ENCODE measurements at regions not wholly inside any gene's neighbourhood (a gene's known extent, or its start where the extent isn't known, plus 50 kb on each side); places are given as distances from the start of the nearest gene placed in this dataset.
A peak's percentile ranks its signal among the peaks of the same experiment; 100 is the strongest.

DNA sequence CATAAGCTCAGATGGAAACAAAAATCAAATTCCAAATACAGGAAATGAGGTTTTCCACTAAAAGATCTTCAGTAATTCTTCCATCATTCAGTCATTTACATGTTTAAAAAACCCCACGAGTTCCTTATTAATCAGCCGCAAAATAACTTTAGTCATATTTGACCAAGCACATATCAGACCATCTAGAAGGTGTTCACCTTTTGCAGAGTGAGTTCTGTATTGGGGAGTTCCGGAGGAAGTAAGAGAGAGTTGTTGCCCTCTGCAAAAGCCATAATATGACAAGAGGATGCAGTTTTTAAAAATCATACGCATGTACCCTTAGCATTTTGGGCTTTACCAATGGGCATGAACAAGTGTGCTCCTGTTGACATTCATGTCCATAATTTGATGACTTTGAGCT lies 61.6 kb downstream of the CCR1 start:
- DNase-seq: no peak

DNA sequence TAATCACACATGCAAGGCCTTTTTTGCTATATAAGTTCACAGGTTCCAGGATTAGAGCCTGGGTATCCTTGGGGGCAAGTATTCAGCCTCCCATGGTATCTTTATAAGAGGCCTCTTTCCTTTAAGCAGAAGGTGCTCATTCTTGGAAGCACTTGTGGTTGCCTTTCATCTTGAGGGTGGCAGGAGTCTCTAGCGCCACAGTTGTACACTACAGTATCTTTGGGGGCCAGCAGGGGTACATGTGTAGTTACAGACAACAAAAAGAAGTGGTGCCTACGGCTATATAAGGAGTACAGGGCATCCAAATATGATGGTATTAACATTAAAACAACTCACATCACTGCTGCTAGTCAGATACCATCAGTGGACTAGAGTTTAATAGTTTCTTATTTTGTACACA lies 62.1 kb downstream of the CCR1 start:
- DNase-seq: no peak

- no peak for DNase-seq
Measured at GRCh38 chr3:46145147-46145546, 63.0 kb downstream of the CCR1 start.

DNA sequence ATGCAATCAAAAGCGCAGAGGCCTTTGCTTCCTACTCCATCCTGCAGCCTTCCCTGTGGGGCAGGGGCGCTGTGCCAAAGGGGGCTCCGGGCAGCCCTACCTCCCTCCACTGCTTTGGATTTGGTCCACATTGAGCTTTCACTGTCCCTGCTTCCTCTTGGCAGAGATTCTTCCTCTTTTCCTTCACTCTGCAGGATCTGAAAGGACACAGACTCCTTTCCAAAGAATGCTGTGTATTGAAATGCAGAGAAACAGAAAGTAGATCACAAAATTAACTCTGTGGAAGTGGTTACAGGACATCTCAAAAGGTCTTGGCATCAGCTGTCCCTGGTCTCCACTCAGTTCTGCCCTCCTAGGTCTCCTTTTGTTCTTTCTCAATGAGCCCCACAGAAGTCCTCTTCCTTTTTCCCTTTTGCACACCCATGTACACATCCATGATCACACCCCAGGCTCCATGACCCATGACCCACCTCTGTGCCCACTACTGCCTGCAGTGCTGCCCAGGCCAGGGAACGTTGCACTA lies 64.1 kb downstream of the CCR1 start:
- peak in 5 of 14 donors; percentile 7 to 56 (median 36) for DNase-seq

DNA sequence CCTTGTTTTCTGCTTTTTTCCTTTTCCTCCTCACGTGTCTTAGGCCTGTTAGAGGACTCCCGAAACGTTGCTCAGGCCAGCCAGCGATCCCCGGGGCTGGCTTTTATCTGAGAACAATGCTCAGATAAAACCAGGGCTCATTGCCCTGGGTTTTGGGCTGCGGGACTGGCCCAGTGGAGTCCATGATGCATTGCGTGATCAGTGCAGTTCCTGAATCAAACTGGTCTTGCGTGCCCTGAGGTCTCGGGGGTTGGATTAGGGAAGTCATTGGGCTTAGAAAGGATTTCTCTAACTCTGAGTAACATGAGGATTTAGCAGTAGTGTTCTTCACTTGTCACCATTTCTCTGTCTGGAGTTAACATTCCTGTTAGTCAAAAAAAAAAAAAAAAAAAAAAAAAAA lies 66.3 kb downstream of the CCR1 start:
- no peak for DNase-seq

GRCh38 chr3:46138581-46138980 lies 69.5 kb downstream of the CCR1 start:
- DNase-seq: no peak

DNA sequence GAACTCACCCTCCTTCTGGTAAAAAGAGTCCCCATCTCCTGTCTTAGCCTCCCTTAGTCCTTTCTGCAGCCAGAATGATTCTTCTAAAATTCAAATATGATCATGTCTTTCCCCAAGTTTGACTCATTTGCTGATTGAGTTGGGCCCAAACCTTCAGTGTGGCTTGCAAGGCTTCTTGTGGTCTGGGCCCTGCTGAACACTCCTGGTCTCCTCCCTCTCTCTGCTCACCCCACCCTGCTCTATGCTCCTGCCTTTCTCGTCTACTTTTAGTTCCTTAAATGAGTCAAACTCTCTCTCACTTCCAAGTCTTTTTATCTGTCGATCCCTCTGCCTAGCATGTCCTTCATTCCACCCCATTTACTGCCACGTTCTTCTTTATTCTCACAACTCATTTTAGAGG lies 72.6 kb downstream of the CCR1 start:
- no peak for DNase-seq

- no peak for DNase-seq
Measured at GRCh38 chr3:46133285-46133684, 74.8 kb downstream of the CCR1 start.

DNA sequence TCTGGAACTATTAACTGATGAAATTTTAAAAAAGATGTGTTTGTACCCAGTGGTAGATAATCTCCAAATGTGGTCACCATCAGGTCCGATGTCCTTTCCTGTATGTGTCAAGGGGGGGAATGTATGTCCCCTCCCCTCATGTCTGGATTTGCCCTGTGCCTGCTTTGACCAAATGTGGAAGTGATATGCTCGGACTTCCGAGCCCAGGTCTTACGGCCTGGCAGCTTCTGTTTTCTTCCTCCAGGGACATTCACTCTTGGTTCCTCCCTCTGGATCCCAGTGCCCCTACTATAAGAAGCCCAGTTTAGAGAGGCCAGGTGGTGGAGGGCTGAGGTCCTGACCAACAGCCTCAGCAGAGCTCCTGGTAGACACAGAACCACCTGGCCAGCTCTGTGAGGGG lies 75.5 kb downstream of the CCR1 start:
- peak in 1 of 14 donors; percentile 8 for DNase-seq

DNA sequence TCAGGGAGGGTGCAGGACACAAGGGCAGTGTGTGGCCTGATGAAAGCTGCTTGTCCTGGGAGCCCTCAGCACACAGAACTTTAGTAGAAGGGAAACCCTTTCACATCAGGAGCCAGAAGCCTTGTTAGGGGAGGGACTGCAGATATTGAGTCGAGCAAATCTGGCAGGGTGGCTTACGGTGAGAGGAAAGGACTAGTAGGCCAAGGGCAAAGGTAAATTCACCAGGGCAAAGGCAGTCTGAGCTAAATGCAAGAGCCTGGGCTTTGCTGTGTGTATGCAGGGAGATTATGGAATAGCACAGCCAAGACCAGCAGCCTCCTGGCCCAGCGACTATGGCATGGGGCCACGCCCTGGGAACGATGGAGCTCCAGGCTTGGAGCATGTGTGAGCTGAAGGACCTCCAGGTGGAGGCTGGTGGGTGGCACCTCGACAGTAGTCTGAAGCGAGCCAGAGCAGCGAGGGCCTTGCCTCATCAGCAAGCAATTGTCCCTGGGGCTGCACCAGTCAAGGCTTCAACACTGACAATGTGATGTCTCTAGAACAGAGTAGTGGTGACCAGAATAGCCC lies 76.1 kb downstream of the CCR1 start:
- DNase-seq: no peak

DNA sequence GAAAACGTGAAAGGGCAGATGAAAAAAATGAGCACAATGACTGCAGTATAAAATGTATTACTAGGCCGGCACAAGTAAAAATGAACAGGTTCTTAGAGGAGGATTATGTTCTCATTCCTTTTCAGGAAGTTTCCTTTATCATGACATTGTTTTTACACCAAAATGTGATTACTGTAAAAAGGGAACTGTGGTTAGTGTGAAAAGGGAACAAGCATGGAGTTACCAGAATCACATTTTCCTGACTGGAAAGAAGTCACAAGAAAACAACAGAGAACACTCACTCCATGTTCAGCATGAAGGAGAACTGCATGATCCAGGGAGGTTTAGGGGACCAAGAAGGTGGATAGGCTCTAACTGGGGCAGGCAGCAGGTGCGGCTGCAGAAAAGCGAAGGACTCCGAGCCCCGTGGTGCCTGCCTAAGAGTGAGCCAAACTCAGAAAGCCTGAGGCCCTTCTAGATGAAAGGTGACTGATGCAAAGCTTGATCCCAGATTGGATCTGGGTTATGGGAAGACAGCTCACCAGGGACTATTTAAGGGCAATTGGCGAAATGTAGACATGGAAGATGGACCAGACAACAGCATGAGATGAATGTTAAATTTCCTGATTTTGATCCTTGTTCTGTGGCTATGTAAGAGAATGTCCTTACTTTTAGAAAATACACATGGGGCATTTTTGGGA lies 77.3 kb downstream of the CCR1 start:
- DNase-seq: no peak

DNA sequence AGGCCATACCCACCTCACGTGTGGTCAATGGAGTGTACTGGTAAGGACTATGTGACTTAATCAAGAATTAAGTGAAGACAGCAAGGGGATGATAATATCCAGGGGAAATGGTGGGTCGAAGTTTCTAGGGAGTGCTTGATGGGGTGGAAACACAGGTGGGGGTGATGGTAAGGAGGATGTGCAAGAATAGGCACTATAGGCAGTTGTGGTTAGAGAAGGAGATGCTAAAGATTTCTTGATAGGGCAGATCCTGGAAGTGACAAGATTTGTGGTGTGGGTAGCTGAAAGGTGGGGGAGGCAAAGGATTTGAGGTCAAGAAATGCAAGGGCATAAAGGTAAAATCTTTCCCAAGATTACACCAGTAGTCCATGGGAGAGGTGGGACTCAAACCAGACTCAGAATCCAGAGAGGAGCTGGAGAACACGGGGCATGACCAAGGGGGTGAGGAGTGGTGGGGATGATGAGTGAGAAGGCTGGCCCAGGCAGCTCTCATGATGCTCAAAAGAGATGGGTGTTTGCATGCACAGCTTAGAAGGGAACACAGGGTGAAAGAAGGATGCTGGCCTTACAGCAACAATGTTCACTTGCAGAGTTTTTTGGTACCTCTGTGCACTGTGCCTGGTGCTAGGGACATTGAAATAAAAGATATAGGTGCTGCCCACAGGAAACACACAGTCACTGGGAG lies 78.4 kb downstream of the CCR1 start:
- no peak for DNase-seq

GRCh38 chr3:46127503-46127902 lies 80.6 kb downstream of the CCR1 start:
- no peak for DNase-seq

DNA sequence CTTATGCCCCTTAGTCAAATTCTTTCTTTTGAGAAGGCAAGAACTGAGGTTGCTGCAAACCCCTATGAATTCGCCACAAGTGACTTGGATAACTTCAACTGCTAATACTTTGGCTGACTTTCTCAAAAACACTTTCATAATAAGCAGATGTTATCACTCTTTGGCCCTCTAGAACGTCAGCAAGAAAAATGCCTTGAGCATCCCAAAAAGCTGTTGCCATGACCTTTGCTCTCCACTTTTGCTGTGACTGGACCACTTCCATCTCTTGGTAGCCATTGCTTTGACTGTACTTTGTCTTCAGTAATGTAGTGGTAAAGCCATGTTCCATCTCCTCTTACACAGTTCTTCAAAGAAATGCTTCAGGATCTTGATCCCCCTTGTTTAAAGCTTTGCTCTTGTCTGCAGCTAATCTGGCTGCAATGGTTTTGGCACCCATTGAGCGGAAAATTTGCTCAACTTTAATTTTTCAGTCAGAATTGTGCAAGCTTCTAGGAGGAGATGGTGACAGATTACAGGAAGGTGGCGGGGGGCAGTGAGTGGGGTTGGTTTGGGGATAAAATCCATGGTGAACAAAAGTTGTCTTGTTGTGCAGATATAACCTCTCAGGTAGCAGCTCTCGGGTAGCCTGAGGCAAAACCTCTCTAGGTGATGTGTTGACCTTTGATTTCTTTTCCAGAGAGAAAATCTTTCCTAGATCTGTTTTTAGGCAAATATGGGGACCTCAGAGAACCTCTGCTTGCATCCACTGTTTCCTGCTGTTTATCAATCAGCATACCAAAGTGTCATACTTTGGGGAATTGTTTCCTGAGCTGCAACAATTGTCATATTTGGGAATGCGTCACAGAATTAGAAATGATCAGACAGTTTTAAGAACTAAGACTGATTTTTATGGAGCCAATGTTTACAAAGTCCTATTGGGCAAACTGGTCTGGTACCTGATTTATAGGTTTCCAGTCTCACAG lies 83.6 kb downstream of the CCR1 start:
- DNase-seq: no peak

DNA sequence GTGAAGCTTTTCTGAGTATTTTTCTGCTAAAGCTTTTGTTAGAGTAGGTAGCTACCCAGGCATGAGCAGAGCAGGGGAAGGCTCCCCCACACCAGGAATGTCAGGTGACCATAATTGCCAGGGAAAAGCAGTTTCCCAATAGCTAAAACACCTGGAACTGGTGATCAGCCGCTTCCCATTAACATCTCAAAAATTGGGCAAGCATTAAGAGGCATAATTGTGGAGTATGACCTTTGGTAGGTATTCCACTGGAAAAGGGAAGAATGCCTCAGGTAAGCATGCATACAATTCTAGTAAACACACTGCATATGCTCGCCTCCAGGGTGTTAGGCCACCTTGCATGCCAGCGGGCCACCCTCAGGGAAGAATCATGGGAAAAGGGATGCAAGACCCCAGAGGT lies 84.5 kb downstream of the CCR1 start:
- no peak for DNase-seq

GRCh38 chr3:46122091-46122490 lies 86.0 kb downstream of the CCR1 start:
- no peak for DNase-seq

GRCh38 chr3:46120983-46121382 lies 87.1 kb downstream of the CCR1 start:
- no peak for DNase-seq

DNA sequence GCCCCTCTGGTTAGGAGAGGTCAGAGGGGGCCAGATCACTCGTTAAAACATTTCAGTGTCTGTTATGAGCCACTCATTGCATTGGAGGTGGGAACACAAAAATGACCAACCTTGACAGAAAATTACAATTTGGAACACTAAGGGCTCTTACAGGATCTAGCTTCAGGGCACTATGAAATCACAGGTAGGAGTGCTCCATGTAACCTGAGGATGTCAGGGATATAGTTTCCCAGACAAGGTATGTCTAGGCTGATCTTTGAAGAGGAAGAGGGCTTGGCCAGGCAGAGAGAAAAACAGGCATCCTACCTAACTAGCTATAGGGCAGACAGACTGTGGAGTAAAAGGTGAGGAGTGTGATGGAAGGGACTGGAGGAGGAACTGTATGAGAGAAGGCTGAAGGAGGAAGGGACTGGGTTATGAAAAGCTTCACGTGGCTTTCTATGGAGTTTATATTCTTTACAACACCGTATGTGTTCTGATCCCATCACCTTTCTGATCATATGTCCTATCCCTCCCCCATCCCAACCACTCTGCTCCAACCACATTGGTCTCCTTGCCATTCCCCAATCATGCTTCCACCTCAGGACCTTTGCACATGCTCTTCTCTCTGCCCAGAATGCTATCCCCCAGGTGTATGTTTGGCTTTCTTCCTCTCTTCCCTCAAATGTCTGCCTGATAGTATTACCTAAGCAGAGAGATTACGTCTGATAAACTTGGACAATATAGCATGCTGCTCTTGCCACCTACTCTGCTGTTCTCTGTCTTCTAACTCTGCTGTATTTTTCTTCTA lies 88.2 kb downstream of the CCR1 start:
- no peak for DNase-seq

DNA sequence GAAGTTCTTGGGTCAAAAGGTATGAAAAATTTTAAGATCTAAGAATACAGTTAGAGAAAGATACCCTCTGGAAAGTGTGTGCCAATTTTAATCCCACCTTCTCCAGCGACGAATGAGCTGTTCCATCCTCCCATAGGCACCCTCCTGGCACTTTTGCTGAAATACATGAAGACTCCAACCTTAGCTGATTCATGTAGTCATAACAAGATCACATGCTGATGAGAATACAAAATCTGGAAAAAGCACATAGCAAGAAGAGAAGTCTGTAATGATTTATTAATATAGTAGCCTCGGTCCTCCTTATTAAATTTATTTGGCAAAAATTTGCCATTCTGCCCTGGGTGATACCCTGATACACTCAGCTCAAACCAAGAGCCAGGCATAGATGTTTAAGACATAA lies 88.9 kb downstream of the CCR1 start:
- no peak for DNase-seq

DNA sequence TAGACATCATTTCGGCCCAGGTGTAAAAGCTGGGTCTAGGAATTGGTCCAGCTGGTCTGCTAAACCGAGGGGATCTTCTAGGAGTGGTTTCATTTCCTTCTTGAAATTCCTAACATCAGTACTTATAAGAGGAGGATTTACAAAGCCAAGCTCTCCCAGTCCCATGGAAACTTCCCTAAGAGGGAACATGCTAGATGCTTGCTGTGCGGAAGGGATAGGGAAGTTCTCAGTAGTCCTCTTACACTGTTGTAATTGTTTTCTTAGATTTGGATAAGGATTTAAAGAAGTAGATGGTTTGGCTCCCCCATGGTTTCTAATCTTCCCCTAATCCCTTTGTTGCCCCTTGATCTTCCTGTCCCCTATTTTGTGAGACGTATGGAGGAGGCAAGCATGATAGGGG lies 89.7 kb upstream of the XCR1 start:
- DNase-seq: no peak

DNA sequence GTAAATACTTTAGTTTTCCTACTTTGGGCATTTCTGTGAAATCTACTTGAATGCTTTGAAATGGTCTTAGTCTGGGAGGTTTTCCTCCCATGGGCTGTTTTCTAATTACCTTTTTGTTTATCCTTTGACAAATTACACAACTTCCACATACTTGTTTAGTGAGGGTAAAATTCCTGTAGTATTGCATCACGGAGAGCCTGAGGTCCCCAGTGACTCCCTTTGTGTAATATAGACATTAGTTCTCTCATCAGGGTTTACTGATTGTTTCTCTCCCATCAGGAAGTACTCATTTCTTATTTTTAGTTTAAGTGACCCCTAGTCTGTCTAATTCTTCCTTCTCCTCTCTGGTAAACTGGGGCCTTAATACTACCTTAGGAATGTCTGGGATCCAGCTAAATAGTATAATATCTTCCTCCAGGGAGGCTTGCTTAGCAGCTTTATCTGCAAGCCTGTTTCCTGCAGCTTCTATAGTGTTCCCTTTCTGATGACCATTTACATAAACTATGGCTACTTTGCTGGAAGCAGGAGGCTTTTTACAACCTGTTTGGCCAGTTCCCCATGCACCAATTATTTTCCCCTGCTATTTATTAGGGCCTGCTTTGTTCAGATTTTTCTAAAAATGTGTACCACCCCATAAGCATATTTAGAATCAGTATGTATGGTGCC lies 87.2 kb upstream of the XCR1 start:
- DNase-seq: no peak

Data from C1 segment of cervical spinal cord (tissue), 14 donors.